ENCODE measurements at regions not wholly inside any gene's neighbourhood (a gene's known extent, or its start where the extent isn't known, plus 50 kb on each side); places are given as distances from the start of the nearest gene placed in this dataset.
"Not testable (repeated sequence)": the region's sequence is repeated elsewhere in the genome, so short reads cannot be mapped to it uniquely, and the experiment has no call there.

DNA sequence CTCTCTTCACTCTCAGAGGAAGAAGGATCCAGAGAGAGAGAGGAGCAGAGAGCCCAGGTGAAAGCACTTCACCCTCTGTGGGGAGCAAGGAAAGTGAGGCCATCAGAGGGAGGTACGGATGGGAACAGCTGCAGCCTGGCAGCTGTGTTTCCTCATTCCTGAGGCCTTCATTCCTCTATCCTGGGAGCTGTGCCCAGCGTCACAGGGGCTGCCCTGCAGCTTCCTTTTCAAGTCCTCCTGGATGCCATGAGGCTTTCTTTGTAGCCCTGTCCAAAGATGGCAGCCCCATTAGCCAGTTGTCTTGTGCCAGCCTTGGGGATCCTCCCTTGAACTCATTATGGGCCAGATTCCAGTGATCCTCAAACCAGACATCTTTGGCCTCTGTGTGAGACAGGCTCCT is 76.8 kb upstream of the PCDH8 start:
- no peak overlapping the region for H3K4me3 ChIP-seq (replicated peaks; ENCODE audit: low read depth, low read length)
- DNase-seq (ENCODE audit: extremely low read depth, low read depth) = no peak
- TF ChIP-seq, protein P1, sequence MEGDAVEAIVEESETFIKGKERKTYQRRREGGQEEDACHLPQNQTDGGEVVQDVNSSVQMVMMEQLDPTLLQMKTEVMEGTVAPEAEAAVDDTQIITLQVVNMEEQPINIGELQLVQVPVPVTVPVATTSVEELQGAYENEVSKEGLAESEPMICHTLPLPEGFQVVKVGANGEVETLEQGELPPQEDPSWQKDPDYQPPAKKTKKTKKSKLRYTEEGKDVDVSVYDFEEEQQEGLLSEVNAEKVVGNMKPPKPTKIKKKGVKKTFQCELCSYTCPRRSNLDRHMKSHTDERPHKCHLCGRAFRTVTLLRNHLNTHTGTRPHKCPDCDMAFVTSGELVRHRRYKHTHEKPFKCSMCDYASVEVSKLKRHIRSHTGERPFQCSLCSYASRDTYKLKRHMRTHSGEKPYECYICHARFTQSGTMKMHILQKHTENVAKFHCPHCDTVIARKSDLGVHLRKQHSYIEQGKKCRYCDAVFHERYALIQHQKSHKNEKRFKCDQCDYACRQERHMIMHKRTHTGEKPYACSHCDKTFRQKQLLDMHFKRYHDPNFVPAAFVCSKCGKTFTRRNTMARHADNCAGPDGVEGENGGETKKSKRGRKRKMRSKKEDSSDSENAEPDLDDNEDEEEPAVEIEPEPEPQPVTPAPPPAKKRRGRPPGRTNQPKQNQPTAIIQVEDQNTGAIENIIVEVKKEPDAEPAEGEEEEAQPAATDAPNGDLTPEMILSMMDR (IDR thresholded peaks at IDR 0.05; ENCODE audit: low read depth, low read length, missing control alignments) = no peak

GRCh38 chr13:52924289-52925148 is 76.1 kb upstream of the PCDH8 start:
- TF ChIP-seq, protein P1 (IDR thresholded peaks at IDR 0.05; ENCODE audit: low read depth, low read length, missing control alignments) = no peak
- no peak for DNase-seq (ENCODE audit: extremely low read depth, low read depth)
- no peak overlapping the region for H3K4me3 ChIP-seq (replicated peaks; ENCODE audit: low read depth, low read length)

- DNase-seq (ENCODE audit: extremely low read depth, low read depth) = no peak
- TF ChIP-seq, protein P1 (IDR thresholded peaks at IDR 0.05; ENCODE audit: low read depth, low read length, missing control alignments) = no peak
- no peak overlapping the region for H3K4me3 ChIP-seq (replicated peaks; ENCODE audit: low read depth, low read length)
Measured at GRCh38 chr13:52922961-52923360, 74.5 kb upstream of the PCDH8 start.

- TF ChIP-seq, protein P1 (IDR thresholded peaks at IDR 0.05; ENCODE audit: low read depth, low read length, missing control alignments) = no peak
- H3K4me3 ChIP-seq (replicated peaks; ENCODE audit: low read depth, low read length) = no peak overlapping the region
- no peak for DNase-seq (ENCODE audit: extremely low read depth, low read depth)
Measured at GRCh38 chr13:52921194-52921593, 72.8 kb upstream of the PCDH8 start.

DNA sequence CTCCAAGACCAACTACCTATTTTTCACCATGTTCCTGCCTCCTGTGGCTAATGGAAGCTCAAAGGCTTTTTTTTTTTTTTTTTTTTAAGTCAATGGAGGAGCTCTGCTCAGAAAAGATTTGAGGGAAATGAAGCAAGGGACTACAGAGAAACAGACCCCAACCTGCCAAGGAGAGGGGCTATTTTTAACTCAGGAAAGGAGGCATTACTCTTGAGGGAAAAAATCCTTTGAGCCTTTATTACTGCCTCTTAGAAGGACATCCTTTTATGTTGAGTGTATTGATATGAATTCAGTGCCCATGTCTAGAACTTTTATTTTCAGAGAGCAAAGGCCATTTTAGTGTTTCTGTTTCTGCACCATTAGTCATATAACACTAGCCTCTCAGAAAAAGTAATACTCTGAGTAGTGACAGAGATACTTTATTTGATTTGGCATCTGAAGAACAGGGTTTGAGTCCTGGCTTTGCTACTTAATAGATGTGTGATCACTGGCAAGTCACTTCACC is 68.1 kb upstream of the PCDH8 start:
- no peak overlapping the region for H3K4me3 ChIP-seq (replicated peaks; ENCODE audit: low read depth, low read length)
- DNase-seq (ENCODE audit: extremely low read depth, low read depth) = no peak
- TF ChIP-seq, protein P1 (IDR thresholded peaks at IDR 0.05; ENCODE audit: low read depth, low read length, missing control alignments) = no peak

DNA sequence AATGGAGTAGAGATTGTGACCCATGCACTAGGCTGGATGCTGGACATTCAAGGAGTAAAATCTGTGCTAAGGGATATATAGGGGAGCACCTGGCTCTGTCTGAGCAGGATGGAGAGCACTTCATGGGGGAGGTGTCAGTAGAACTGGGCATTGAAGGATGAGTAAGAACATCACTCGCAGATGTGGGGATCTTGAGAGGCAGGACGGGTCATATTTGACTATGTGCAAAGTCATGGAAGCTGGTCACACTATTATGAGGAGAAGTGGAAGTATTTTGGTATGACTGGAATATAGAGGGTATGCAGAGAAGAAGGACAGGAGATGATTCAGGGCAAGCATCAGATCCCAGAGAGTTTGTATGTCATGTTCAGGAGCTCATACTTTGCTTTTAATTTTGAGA is 62.9 kb upstream of the PCDH8 start:
- DNase-seq (ENCODE audit: extremely low read depth, low read depth) = no peak
- TF ChIP-seq, protein P1 (IDR thresholded peaks at IDR 0.05; ENCODE audit: low read depth, low read length, missing control alignments) = no peak

DNA sequence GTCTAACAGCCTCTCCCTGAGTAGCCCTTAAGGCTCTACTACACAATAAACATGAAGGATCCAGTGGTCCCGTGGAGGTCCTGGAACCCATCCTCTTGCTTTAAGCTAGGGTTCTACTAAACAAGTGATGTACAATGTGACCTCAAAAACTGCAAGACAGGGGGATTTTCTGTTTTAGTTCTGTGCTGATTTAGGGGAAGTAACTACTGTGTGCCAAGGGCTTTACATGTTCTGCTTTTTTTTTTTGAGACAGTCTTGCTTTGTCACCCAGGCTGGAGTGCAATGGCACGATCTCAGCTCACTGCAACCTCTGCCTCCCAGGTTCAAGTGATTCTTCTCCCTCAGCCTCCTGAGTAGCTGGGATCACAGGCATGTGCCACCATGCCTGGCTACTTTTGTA is 61.9 kb upstream of the PCDH8 start:
- DNase-seq (ENCODE audit: extremely low read depth, low read depth) = not testable (repeated sequence)

More for the DNA sequence above, 62.9 kb upstream of the PCDH8 start:
- no peak overlapping the region for H3K4me3 ChIP-seq (replicated peaks; ENCODE audit: low read depth, low read length)

More for the DNA sequence above, 61.9 kb upstream of the PCDH8 start:
- H3K4me3 ChIP-seq (replicated peaks; ENCODE audit: low read depth, low read length) = not testable (repeated sequence)

All from HFF-Myc (cell line).